Upper lobe of left lung (tissue), 6 donors: ENCODE measurements at regions not wholly inside any gene's neighbourhood (a gene's known extent, or its start where the extent isn't known, plus 50 kb on each side); places are given as distances from the start of the nearest gene placed in this dataset.

Experiments
- ATAC-seq, 2 donors: fragments of 200-7000 bp; cut with Tn5 transposase; one replicate each; pipeline ENCODE4 v1.9.1; 2022; ENCODE audit warnings: mild to moderate bottlenecking in 2 of 2, moderate library complexity in 2 of 2; ENCODE audit not compliant: low FRiP score in 2 of 2
- DNase-seq, 2 donors: peaks; one replicate each; pipeline ENCODE4 v3.0.0-alpha.2; 2019 to 2020
- H3K27ac ChIP-seq, 4 donors: fragments of 200-600 bp; sonication (generic); one replicate each; pipeline ENCODE4 v1.5.1; 2016 to 2019
- H3K27me3 ChIP-seq, 4 donors: fragments of 200-600 bp; sonication (generic); one replicate each; pipeline ENCODE4 v1.5.1; 2017 to 2019
- H3K36me3 ChIP-seq, 4 donors: fragments of 200-600 bp; sonication (generic); one replicate each; pipeline ENCODE4 v1.5.1; 2016 to 2019
- H3K4me1 ChIP-seq, 4 donors: fragments of 200-600 bp; sonication (generic); one replicate each; pipeline ENCODE4 v1.5.1; 2018 to 2019
- H3K4me3 ChIP-seq, 4 donors: fragments of 200-600 bp; sonication (generic); one replicate each; pipeline ENCODE4 v1.5.1; 2017 to 2019; ENCODE audit warnings: mild to moderate bottlenecking in 2 of 4, moderate library complexity in 1 of 4
- H3K9me3 ChIP-seq, 4 donors: fragments of 200-600 bp; sonication (generic); one replicate each; pipeline ENCODE4 v1.5.1; 2018 to 2019
- CTCF ChIP-seq, 6 experiments: fragments of 450-650 bp in 4 of 6; fragments of 200-600 bp in 2 of 6; sonication (generic) in 2 of 6; IDR thresholded peaks; one replicate each; pipeline ENCODE4 v1.5.1; 2016 to 2019; ENCODE audit warnings: antibody characterized with exemption in 6 of 6
- EP300 ChIP-seq, 4 donors: sonication (generic); formaldehyde crosslinking; IDR thresholded peaks; one replicate each; pipeline ENCODE4 v1.5.1; 2017; ENCODE audit warnings: antibody characterized with exemption in 4 of 4, control low read depth in 2 of 4
- POLR2A ChIP-seq, 4 donors: fragments of 450-650 bp; IDR thresholded peaks; one replicate each; pipeline ENCODE4 v1.5.1; 2016 to 2017; ENCODE audit warnings: antibody characterized with exemption in 4 of 4, mild to moderate bottlenecking in 2 of 4
- POLR2AphosphoS5 ChIP-seq, 2 donors: sonication (generic); formaldehyde crosslinking; IDR thresholded peaks; one replicate each; pipeline ENCODE4 v1.5.1; 2017; ENCODE audit warnings: antibody characterized with exemption in 2 of 2
- WGBS, 2 donors: methylation state at CpG; one replicate each; pipeline ENCODE4 v1.1.5; 2017 to 2018; 5-methylcytosine and 5-hydroxymethylcytosine counted together
- donor health status: DM: no; HTN: no; CAD: no; lungs with moderate emphysema.
- donor health status: DM: no; HTN: yes; CAD: no; lungs with severe emphysema.

DNA sequence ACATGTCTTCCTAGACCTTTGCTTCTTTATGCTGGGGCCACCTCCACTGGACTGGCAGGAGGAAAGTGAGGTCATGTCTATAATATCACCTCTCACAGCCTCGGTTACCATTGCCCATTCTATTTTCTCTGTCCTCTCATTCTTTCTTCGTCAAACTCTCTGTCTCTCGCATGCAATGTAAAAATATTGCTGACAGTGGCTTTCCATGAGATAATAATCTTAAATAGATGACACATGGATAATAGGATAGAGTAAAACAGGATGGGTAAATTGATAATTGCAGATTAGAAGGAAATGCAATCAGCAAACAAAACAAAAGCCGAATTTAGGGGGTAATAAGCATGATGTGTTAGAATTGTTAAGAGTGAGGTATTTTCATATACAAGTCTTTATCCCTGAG, 215.7 kb upstream of the PARD3B start:
- H3K4me1 ChIP-seq, result peaks cover 0 to 5% (median 2%) of the 10 kb centered on the region in 4 donors
- H3K27ac ChIP-seq, result no peak overlapping the region
- TF ChIP-seq POLR2A (IDR thresholded peaks at IDR 0.05) (no peak), CTCF (IDR thresholded peaks at IDR 0.05) (no peak), EP300 (IDR thresholded peaks at IDR 0.05) (no peak), POLR2AphosphoS5 (IDR thresholded peaks at IDR 0.05) (no peak)
- H3K9me3 ChIP-seq, result no peaks in the 10 kb centered on the region
- H3K36me3 ChIP-seq, result no peaks in the 10 kb centered on the region
- H3K27me3 ChIP-seq, result no peaks in the 10 kb centered on the region
- DNase-seq (no peak), ATAC-seq (no peak)
- 81 to 87% methylated on average over 4 of the region's 4 CpGs for WGBS, 2 donors
- no peak overlapping the region for H3K4me3 ChIP-seq

- H3K36me3 ChIP-seq, result no peaks in the 10 kb centered on the region
- no peaks in the 10 kb centered on the region for H3K27me3 ChIP-seq
- H3K4me1 ChIP-seq, result no peaks in the 10 kb centered on the region
- H3K4me3 ChIP-seq, result no peak overlapping the region
- no peak for TF ChIP-seq CTCF (IDR thresholded peaks at IDR 0.05)
- no peak for TF ChIP-seq EP300 (IDR thresholded peaks at IDR 0.05)
- no peak for TF ChIP-seq POLR2AphosphoS5 (IDR thresholded peaks at IDR 0.05)
- no peak for TF ChIP-seq POLR2A (IDR thresholded peaks at IDR 0.05)
- ATAC-seq (no peak), DNase-seq (no peak)
- H3K27ac ChIP-seq, result no peak overlapping the region
- WGBS, 2 donors, result 89 to 92% methylated on average over 6 of the region's 6 CpGs
- no peaks in the 10 kb centered on the region for H3K9me3 ChIP-seq
Measured at GRCh38 chr2:204331180-204331579, 214.1 kb upstream of the PARD3B start.

DNA sequence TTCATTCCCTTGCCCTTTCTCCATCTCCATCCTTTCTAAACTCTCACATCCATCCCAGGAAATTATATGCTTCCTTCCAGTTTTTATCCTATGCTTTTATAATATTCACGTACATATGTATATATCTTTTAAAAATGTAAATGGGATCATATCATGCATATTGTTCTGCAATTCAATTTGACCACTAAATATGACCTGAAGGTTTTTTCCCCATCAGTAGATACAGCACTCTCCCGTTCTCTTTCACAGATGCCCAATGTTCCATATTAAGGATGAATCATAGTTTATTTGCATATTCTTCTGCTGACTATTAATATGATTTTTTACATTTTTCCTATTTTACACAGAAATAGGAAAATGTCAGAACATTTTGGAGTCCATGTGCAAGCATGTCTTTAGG, 213.3 kb upstream of the PARD3B start:
- TF ChIP-seq POLR2AphosphoS5 (IDR thresholded peaks at IDR 0.05), result no peak
- no peak for TF ChIP-seq CTCF (IDR thresholded peaks at IDR 0.05)
- TF ChIP-seq EP300 (IDR thresholded peaks at IDR 0.05), result no peak
- TF ChIP-seq POLR2A (IDR thresholded peaks at IDR 0.05), result no peak
- no peak for DNase-seq
- Histone ChIP-seq H3K9me3 (no peaks in the 10 kb centered on the region), H3K36me3 (no peaks in the 10 kb centered on the region), H3K27ac (no peak overlapping the region), H3K4me3 (no peak overlapping the region), H3K4me1 (no peaks in the 10 kb centered on the region), H3K27me3 (no peaks in the 10 kb centered on the region)
- ATAC-seq, result no peak
- WGBS, 2 donors, result 89 to 92% methylated on average over 2 of the region's 2 CpGs

GRCh38 chr2:204332706-204333105, 212.6 kb upstream of the PARD3B start:
- WGBS, 2 donors, result 84 to 88% methylated on average over 3 of the region's 3 CpGs
- Histone ChIP-seq H3K9me3 (no peaks in the 10 kb centered on the region), H3K36me3 (no peaks in the 10 kb centered on the region), H3K27ac (no peak overlapping the region), H3K4me1 (no peaks in the 10 kb centered on the region), H3K4me3 (no peak overlapping the region), H3K27me3 (no peaks in the 10 kb centered on the region)
- DNase-seq (no peak), ATAC-seq (no peak)
- TF ChIP-seq EP300 (IDR thresholded peaks at IDR 0.05) (no peak), POLR2A (IDR thresholded peaks at IDR 0.05) (no peak), CTCF (IDR thresholded peaks at IDR 0.05) (no peak), POLR2AphosphoS5 (IDR thresholded peaks at IDR 0.05) (no peak)

- no peak overlapping the region for H3K4me3 ChIP-seq
- TF ChIP-seq POLR2A (IDR thresholded peaks at IDR 0.05), result no peak
- TF ChIP-seq CTCF (IDR thresholded peaks at IDR 0.05), result no peak
- TF ChIP-seq POLR2AphosphoS5 (IDR thresholded peaks at IDR 0.05), result no peak
- TF ChIP-seq EP300 (IDR thresholded peaks at IDR 0.05), result no peak
- H3K27me3 ChIP-seq, result no peaks in the 10 kb centered on the region
- no peaks in the 10 kb centered on the region for H3K36me3 ChIP-seq
- no peaks in the 10 kb centered on the region for H3K9me3 ChIP-seq
- DNase-seq, result no peak
- no peaks in the 10 kb centered on the region for H3K4me1 ChIP-seq
- ATAC-seq, result no peak
- 84 to 95% methylated on average over 3 of the region's 3 CpGs for WGBS, 2 donors
- no peak overlapping the region for H3K27ac ChIP-seq
Measured at GRCh38 chr2:204333861-204334260, 211.4 kb upstream of the PARD3B start.
